LNCaP clone FGC (cell line): ENCODE measurements at regions not wholly inside any gene's neighbourhood (a gene's known extent, or its start where the extent isn't known, plus 50 kb on each side); places are given as distances from the start of the nearest gene placed in this dataset.

Source experiments
- DNase-seq: peaks from one replicate; pipeline ENCODE4 v3.0.0-alpha.2; 2011; ENCODE audit warnings: low read depth
- H3K4me3 ChIP-seq: 2 replicates; pipeline ENCODE4 v1.5.1; 2011; ENCODE audit warnings: mild to moderate bottlenecking, low read depth, low read length, control low read depth
- CTCF ChIP-seq: IDR thresholded peaks from 2 replicates; pipeline ENCODE4 v1.5.1; 2012; ENCODE audit warnings: mild to moderate bottlenecking; ENCODE audit not compliant: control insufficient read depth, insufficient read depth; ENCODE audit errors: extremely low read depth

GRCh38 chr21:27448960-27449359, 482.1 kb upstream of the ADAMTS5 start:
- TF ChIP-seq CTCF: no peak
- no peak overlapping the region for H3K4me3 ChIP-seq
- DNase-seq: no peak

- no peak for DNase-seq
- H3K4me3 ChIP-seq: no peak overlapping the region
- no peak for TF ChIP-seq CTCF
Measured at GRCh38 chr21:27447843-27448242, 481.0 kb upstream of the ADAMTS5 start.

GRCh38 chr21:27429710-27430341, 462.9 kb upstream of the ADAMTS5 start:
- no peak overlapping the region for H3K4me3 ChIP-seq
- TF ChIP-seq CTCF: no peak
- DNase-seq: no peak

GRCh38 chr21:27426196-27426595, 459.3 kb upstream of the ADAMTS5 start:
- no peak overlapping the region for H3K4me3 ChIP-seq
- DNase-seq: no peak

GRCh38 chr21:27425574-27425973, 458.7 kb upstream of the ADAMTS5 start:
- DNase-seq: no peak

More at GRCh38 chr21:27426196-27426595, 459.3 kb upstream of the ADAMTS5 start:
- TF ChIP-seq CTCF: no peak

GRCh38 chr21:27425172-27425571, 458.3 kb upstream of the ADAMTS5 start:
- peak; percentile 10; the same call in 1 of the 2 replicates for TF ChIP-seq CTCF
- no peak for DNase-seq
- H3K4me3 ChIP-seq: no peak overlapping the region

More at GRCh38 chr21:27425574-27425973, 458.7 kb upstream of the ADAMTS5 start:
- H3K4me3 ChIP-seq: no peak overlapping the region
- TF ChIP-seq CTCF: no peak

- DNase-seq: no peak
- TF ChIP-seq CTCF: no peak
- H3K4me3 ChIP-seq: no peak overlapping the region
Measured at GRCh38 chr21:27424601-27425000, 457.7 kb upstream of the ADAMTS5 start.
